AG08396 (cell line): ENCODE measurements at regions not wholly inside any gene's neighbourhood (a gene's known extent, or its start where the extent isn't known, plus 50 kb on each side); places are given as distances from the start of the nearest gene placed in this dataset.
"Not testable (repeated sequence)": the region's sequence is repeated elsewhere in the genome, so short reads cannot be mapped to it uniquely, and the experiment has no call there.

Experiments
- DNase-seq: peaks from one replicate; pipeline ENCODE4 v3.0.0; 2012; ENCODE audit warnings: low spot score, mixed read lengths

DNA sequence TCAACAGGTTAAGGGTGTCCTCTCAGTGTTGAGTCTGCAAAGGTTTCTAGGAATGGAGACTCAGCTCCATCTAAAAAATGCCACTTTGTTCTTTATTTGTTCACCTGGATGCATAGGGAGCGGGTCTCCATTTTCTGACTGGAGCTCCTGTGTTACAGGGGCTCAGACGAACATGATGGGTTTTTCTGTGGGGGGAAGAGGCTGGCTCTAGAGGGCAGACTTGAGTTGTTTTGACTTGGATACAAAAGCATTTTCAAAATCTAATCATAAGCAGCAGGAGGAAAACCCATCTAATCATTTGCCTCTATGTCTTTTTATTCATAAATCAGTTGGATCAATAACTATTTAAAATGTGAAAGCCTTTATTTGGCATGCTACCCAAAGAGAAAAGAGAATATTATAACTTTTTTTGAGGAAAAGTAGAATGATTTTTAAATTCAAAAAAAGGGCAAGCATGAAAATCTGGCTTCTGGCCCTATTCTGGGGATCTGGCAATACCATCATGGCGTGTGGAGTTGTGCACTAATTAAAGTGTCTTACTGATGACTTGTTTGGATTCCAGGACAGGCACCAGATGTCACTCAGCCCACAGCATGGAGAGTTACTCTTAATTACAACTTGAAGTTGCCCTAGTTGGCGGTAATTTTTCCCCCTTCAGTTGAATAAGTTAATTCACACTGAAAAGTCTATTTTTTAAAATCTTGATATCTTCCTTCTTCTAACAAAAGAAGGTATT, 594.9 kb downstream of the REEP3 start:
- DNase-seq, result no peak

DNA sequence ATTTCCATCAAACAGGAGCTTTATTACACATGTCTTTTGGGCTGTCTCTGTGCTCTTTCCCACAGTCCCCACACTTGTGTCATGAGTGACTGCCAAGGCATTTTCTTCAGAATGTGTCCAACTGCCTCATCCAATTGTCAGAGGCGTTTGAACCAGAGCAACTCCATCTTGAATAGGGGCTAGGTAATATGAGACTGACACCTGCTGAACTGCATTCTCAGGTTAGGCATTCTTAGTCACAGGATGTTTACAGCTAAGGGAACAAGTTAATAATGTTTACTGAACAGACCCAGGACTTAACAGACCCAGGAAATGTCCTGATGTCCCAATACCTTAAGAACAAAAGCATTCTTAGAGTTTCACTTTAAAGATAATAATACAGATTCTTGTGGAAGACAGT, 595.5 kb downstream of the REEP3 start:
- no peak for DNase-seq

DNA sequence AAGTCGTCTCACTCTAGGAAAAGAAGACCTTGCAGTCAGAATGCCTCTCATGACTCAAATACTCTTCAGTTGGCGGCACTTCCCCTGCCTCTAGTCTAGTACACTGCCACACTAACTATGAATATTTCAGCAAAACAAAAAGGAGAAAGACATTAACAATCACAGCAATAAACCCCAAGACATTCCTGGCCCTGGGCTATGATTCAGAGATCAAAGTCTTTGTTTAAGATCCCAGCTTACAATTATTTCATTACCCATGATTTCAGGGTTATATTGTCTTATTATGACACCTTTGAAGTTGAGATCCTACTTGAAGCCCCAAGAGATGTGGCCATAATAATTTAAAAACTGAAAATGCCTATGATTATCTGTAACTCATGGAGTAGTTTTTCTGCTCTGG, 597.5 kb downstream of the REEP3 start:
- DNase-seq, result no peak

DNA sequence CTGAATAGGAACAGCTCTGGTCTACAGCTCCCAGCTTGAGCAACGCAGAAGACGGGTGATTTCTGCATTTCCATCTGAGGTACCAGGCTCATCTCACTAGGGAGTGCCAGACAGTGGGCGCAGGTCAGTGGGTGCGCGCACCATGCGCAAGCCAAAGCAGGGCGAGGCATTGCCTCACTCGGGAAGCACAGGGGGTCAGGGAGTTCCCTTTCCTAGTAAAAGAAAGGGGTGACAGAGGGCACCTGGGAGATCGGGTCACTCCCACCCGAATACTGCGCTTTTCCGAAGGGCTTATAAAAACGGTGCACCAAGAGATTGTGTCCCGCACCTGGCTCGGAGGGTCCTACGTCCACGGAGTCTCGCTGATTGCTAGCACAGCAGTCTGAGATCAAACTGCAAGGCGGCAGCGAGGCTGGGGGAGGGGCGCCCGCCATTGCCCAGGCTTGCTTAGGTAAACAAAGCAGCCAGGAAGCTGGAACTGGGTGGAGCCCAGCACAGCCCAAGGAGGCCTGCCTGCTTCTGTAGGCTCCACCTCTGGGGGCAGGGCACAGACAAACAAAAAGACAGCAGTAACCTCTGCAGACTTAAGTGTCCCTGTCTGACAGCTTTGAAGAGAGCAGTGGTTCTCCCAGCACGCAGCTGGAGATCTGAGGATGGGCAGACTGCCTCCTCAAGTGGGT, 599.2 kb downstream of the REEP3 start:
- DNase-seq, result not testable (repeated sequence)

DNA sequence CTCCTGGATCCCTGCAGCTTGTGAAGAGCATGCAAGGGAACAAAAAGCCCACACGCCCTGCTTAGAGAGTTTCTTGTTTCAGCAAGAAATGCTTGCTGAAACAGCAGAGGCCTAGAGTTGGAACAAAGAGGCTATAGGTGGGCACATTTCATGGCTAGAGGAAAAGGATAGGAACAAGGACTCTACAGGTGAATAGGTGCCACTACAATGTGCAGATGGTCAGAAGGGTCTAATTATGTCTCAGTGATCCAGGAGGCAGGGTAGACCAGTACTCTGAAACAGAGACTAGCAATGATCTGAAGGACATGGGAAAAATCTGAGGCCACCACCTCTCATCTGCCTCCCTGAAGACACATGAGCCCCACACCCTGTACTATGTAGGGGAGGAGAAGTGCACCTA, 609.0 kb downstream of the REEP3 start:
- no peak for DNase-seq

DNA sequence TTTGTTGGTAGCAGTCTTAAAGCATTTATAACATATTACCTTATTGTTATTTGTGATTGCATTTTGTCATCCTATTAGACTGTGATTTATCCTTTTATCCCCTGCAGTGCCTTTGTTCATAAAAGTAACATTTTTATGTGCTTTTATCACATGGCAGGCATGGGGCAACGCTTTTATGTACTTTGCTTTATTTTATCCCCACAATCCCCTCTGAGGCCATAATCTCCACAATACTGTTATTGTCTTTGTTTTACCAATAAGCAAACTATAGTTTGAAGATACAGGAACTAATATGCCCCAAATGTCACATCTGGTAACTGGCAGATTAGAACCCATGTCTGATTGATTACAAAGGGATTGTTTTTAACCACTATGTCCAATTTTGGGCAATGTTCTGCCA, 613.5 kb downstream of the REEP3 start:
- no peak for DNase-seq

DNA sequence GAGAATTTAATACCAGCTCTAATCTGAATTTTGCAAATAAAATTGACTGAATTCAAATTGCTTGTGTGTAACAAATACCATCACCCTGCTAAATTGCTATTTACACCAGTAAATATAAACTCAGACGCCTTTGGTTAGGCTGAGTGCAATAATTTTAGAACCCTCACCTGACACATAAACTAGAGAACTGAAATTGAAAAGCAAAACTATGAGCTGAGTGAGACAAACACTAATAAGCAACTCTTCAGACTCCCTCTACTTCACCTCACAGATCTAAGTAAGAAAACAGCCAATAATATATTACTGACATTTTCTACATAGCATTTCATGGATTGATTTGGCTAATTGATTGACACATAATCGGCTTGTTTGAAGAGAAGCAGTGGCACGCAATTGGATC, 621.2 kb downstream of the REEP3 start:
- DNase-seq, result no peak

DNA sequence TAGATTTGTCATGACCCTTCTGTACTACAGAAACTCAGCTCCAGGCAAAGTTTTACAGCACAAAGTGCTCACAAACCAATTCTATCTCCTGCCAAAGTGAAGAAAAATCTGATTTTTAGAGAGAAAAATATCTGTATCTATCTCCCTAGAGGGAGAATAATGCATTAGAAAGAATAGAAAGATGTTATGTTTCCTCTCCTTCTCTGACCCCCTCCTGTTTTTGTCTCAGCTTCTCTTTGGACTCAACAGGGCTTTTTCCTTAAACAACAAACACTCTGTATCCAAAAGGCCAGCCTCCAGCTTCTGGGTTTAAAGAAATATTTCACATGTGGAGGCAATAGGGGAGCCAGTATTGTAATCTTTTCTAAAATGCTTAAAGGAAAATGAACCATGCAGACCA, 627.4 kb downstream of the REEP3 start:
- DNase-seq, result no peak

DNA sequence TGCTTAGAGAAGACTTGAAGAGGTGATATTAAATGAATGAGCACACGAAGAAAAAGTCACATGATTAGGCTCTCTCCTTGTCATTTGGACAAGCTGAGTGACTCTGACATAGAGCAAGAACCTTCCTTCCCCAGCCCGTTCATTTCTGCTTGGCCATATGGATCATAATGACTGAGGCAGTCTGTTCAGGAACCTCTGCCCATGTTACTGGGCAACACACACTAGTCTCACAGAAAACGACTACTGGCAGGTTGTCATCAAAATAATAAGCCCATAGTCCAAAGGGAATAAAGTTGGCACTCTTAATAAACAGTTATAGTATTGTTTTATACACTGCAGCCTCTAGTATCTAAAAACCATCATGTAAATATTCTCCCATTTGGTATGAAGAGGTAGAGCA, 635.0 kb downstream of the REEP3 start:
- no peak for DNase-seq

DNA sequence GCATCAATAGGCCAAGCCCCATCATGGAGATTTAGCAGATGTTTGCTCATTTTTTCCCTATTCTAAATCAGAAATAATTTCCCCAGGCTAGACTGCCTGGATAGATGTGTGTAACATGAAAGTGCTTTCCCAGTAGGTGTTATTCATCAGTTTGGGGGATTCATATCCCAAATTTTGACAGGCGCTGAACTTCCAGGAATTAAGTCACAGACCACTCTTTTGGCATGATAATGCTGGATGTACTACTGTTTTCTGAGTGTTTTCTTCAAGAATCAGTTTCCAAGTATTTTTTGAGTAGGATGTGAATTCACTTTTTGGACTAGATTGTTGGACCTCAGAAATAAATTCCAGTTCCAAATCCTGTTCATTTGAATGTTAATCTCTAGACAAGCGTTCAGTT, 637.4 kb downstream of the REEP3 start:
- DNase-seq, result no peak

DNA sequence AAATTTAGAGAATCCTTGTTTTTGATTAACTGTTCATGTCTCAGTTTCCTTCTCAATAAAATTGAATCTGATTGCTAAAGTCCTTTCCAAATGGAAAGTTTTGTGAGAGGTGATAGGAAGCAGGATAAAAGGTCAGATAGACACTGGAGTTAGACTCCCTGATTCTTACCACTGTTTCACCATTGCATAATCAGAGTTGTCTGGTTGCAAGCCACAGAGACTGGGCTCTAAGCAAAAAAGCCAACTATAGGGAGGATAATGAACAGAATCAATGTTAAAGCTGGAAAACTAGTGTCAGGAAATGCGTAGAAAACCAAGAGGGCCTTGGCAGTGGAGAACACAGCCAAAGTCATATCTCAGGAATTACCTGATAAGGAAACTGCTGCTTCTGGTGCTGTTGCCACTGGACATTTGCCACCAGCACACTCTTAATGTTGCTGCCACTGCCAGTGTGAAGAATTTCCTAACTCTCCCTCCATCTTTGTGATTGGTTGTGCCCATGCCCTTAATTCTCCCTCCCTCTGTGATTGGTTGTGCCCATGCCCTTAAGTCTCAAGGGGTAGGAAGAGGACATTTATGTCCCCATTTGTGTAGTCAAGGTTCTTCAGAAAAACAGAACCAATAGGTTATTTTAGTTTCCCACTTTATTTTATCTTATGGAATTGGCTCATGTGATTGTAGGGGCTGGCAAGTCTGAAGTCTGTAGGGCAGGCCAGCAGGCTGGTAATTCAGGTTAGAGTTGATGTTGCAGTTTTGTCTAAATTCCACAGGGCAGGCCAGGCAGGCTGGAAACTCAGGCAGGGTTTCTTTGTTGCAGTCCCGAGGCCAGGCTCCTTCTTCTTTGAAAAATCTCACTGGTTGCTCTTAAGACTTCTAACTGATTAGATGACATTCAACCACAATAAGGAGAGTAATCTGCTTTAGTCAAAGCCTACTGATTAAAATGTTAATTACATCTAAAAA, 639.0 kb downstream of the REEP3 start:
- no peak for DNase-seq

DNA sequence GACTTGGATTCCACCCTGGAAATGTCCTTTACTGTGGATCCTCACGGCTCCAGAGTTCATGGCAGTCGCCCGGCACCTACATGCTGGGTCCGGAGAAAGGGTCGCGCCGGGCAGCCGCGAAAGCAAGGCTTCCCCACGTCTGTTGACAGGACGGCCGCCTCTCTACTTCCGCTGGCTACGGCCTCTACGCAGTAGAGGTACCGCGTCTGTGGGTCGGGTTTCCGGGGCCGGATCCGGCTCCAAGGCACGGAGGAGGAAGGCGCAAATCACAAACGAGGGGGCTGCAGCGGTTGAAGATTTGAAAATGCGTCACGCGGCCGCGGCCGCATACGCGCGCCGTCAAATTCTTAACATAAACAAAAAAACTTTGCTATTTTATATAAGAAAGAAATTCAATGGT, 649.6 kb downstream of the REEP3 start:
- no peak for DNase-seq

DNA sequence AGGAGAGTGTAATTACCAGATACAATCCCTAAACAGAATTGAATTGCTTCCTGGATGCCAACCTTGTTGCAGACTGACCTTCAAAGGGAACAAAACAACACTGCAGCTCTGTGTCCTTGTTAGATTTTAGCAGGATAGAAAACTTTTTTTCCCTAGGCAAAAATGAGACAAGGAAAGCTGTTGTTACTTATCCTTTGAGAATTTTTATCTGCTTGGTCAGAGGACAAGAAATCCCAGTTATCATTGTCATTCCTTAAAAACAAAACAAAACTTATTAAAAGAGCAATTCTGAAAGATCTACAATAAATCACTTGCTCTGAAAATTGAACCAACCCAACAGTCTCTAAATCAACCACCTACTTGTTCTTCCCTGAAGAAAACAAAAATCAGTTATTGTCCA, 652.6 kb downstream of the REEP3 start:
- DNase-seq, result no peak

DNA sequence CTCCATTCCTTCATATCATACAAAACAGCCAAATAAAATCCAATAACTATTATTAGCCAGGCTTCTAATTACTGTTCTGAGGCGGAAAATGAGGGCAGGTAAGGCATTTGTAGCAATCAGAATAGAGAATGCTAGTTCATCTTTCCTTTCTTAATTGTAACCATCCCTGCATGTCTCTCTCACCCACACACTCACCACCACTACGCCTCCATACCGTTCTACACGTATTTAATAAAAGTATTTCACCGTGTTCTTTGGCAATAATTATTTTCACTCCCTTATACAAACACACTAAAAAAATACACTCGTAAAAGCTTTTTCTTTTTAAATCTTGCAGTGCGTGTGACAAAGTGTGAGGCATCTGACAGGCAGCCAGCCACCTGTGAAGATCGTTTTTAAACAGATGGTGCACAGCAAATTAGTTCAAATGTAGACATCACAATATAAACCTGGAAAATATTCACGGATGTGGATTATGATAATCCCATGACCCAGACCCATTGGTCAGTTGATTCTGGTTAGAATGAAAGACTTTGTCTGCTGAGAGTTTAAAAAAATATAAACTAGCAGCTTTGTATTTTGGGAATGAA, 653.6 kb downstream of the REEP3 start:
- no peak for DNase-seq

DNA sequence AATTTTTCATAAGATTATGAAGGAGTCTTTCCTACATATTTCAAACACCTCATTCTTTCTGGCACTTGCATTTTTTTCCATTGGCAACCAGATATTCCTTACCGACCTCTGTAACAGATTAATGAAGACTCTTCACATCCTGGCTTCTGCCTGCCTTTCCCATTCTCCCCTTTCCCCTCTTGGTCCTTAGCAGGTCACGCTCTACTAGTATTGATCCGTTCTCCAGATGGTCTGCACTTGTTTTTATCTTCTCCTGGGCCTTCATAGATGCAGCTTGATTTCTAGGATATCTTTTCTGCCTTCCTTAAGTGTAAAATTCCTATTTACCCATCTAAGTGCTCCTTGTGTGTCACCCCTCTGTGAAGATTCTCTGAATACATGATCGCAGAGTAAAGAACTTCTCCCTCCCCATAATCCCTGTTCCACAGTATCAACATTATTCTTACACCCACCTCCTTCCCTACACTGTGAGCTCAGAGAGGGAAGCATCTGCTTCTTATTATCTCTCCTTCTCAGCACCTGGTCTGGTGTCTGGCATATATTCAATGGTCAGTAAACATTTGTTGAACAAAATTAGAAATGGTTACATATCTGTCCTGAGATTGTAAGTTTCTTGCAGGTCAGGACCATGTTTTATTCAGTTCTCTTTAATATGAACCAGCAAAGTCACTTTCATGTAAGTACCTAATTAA, 654.2 kb downstream of the REEP3 start:
- DNase-seq, result no peak

DNA sequence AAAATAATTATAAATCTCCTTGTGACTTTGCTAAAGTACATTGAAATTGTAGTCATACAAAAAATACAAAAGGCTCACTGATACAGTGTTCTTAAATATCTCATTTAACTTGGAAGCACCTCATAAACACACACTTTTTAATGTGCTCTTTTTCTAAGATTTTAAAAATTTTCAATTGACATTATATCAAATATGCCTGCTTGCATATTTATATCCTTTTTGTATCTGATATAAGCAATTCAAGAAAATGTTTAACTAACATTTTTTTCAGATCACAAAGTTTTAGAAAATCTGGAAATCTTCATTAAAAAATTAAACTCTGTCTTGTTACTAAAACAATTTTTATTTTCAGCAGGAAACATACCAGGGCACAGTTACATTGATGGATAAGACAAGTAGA, 661.5 kb downstream of the REEP3 start:
- no peak for DNase-seq

DNA sequence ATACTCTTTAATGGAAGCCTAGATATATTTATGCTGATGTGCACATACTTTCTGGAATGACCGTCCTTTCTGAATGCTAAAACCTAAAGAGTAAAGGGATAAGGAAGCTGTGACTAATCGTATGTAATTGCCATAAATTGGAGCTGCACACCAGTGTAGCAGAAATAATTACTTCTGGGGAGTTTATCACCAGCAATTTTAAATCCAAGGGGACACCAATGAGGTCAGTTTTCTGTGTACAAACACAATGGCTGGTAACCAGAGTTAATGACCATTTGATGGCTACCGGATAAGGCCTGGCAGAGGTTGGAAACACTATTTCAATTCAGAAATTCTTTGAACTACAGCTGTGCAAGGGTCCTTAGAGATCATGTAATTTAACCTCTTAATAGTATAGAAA, 670.1 kb downstream of the REEP3 start:
- DNase-seq, result no peak

DNA sequence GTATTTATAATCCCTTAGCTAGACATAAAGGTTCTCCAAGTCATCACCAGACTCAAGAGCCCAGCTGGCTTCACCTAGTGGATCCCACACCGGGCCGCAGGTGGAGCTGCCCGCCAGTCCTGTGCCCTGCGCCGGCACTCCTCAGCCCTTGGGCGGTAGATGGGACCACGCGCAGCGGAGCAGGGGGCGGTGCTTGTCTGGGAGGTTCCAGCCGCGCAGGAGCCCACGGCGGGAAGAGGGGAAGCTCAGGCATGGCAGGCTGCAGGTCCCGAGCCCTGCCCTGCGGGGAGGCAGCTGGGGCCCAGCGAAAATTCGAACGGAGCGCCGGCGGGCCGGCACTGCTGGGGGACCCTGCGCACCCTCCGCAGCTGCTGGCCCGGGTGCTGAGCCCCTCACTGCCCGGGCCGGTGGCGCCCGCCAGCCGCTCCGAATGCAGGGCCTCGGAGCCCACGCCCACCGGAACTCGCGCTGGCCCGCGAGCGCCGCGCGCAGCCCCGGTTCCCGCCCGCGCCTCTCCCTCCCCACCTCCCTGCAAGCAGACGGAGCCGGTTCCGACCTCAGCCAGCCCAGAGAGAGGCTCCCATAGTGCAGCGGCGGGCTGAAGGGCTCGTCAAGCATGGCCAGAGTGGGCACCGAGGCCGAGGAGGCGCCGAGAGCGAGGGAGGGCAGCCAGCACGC, 675.6 kb downstream of the REEP3 start:
- no peak for DNase-seq

DNA sequence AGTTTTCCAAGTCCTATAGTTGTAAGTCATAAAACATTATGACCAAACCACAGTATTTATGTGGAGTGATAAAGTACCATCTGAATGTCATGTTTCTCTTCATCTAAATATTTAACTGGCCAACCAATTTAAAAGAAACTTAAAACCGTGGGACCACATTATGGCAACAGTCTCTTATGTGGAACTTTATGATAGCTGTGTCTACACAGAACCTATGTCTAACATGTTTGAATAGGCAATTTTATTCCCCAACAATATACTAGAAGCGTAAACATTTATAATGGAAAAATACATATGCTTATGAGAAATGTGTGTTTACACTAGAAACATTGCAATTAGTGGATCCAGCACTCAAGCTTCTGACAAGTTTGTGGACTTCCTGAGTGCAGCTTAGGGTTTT, 680.7 kb downstream of the REEP3 start:
- DNase-seq, result no peak

DNA sequence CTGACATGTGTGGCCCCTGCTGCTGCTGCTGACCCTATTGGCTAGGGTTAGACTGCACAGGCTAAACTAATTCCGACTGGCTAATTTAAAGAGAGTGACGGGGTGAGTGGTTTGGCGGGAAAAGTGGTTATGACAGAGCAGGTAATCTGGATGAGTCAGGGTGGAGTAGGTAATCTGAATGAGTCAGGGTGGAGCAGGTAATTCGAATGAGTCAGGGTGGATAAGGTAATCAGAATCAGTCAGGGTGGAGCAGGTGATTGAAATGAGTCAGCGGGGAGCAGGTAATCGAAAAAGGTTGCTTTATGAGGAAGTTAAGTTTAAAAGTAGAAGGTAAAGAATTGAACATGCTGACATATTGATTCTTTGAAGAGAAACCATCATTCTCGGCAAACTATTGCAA, 683.3 kb downstream of the REEP3 start:
- DNase-seq, result not testable (repeated sequence)

DNA sequence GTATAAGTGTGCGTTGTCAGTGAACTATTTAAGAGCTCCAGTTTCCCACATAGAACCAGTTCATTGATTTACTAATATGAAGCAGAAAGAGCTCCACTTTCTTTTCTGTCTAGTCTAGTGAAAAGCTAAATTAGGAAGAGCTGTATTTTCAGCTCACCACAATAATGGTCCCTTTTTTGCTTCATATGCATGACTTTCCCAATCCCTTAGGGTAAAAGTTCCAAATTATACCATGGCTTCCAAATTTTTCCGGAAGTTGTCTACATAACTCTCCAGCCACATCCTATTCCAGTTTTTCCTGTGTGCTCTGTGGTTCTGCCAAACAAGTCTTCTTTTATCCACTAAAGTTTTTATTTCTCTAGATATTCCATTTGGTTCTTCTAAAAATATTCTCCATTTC, 685.2 kb downstream of the REEP3 start:
- no peak for DNase-seq
